NCI-H226 (cell line): ENCODE measurements at regions not wholly inside any gene's neighbourhood (a gene's known extent, or its start where the extent isn't known, plus 50 kb on each side); places are given as distances from the start of the nearest gene placed in this dataset.
"Not testable (repeated sequence)": the region's sequence is repeated elsewhere in the genome, so short reads cannot be mapped to it uniquely, and the experiment has no call there.

Experiments used
- DNase-seq: peaks from one replicate; pipeline ENCODE4 v3.0.0-alpha.2; 2015

DNA sequence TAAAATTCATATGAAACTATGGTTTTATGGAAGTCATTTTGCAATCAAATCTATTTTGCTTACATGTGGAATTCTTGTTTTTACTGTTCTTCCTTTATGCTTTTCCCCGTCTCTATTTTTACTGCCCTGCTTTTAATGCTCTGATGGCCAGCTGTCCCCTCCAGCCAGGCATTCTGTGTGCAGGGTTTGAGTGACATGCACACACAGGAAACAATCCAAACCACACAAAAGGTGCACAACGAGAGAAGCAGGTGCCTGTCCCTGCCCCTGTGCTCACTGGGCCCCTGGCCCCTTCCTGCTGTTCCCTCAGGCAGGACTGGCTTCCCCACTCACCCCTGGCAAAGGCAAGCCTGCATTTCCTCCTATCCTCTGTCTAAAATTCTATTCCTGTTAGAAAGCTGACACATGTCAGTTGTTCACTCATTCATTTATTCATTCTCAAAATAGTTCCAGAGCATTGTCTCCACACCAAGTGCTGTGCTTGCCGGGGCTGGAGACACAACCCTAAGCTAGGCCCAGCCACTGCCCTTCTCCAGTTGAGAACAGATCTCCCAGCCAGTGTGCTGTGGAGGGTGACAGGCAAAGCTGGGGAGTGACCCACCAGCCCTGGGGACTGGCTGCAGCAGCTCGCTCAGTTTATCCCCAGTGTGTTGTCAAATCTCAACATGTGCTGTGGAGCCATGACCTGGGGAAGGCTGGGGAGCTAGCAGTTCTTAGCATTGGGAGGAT is 346.3 kb downstream of the FBXW7 start:
- DNase-seq: no peak

DNA sequence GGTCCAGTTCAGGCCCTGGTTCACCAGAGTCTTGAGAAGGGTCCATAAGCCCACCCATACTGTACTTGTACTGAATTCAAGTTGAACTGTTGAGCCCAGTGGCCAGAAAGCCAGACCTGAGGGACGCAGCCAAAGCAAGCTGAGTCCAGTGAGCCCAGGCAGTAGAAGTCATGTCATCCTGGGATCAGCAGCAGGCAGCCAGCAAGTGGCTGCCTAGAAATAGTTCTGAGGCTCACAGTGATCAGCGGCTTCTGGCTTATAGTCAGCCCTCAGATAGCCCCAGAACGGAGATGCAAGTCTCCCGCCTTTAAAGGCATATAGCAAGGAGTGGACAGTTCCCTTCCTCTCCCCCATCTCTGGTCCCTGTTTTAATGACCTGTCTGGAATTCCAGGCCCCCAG is 347.1 kb downstream of the FBXW7 start:
- DNase-seq: no peak

DNA sequence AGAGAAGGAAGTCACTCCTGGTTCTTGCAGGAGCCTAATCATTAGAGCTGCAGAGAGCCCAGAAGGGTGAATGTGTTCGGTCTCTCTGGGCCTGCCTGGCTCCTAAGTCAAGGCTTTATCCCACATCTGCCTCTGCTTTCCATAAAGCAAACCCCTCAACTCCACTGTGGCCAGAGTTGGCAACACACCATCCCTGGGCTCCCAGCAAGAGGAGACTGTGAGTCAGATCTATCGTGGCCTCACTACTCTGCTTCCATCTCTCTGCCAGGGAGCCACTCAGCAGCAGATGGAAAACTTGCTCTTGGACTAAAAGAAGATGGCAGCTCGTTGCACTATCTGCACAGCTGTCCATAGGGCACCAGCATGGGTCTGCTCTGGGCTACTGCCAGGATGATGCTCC is 348.2 kb downstream of the FBXW7 start:
- DNase-seq: no peak

DNA sequence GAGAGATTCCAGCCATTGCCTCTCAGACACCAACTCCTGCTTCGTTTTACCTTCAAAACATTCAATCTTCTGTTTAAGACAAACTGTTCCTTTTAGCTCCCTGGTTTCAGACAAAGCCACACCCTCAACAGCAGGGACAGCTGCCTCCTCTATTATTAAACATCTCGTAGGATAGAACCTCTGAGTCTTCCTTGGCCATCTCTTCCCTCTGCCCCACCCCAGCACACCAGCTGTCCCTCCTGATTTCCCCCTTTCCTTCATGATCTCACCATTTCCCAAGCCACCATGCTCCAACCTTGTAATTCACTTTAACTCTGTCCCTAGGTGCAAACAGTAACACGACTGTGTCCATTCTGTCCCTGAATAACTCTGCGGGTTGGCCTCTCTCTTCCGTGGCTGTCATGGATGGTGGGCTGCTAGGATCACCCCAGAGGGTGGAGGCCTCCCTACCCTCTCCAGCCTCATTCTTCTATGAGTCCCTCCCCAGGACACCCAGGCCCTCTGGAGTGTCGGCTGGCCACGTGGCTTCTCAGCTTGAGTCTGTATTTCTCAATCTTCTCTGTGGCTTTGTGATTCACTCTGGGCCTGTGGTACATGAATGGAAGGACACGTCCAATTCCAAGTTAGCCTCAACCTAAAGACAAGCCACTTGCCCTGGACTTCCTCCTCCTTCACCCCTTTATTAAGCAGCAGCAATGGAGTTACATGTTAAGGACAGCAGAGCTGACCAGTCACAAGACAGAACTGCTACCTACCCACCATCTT is 349.9 kb downstream of the FBXW7 start:
- DNase-seq: no peak

DNA sequence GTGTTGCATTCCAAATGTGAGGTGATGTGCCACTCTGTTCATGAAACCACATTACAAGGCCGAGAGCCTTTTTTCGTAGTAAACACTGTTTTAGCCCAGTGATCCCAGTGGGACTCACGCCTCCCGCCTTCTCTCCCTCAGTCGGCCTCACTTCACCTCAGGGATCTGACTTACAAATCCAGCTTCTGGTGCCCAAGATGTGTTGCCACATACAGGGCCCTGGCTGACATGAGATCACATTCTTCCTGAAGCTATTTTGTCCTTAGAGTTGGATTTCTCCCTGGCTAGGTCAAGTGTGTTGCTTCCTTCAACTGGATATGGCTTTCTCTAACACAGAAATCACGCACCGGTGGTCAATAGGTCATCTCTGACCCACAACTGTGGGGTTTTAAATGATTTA is 354.7 kb downstream of the FBXW7 start:
- no peak for DNase-seq

DNA sequence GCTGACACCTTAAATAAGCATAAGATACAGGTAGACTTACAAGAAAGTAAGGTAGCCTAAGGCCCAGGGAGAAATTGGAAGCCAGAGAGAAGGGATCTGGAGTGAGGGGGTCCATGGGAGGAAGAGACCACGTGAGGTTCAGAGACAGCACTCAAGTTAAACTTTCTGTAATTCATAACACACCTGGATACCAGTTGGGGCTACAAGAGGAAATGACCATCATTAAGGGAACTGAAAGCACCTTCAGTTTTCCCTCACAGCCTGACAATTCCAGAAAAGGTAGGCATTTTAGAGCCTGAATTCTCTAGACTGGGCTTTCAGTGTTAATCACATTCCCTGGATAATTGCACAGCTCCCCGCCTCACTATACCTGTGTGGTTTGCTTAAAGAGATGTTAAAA is 355.5 kb downstream of the FBXW7 start:
- DNase-seq: no peak

DNA sequence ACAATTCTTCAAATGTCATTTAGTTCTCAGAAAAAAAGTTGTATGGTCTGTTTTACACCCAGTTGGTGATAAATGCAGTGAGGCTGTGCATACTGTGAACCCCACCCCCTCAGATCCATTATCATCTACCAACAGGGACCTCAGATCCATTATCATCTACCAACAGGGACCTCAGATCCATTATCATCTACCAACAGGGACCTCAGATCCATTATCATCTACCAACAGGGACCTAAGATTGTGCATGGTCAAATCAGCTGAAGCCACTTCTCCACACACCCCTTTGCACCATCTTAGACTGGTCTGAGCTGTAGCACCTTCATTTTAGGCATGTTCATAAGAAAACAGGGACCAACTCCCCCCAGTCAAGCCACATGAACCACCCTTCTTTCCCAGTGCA is 358.4 kb downstream of the FBXW7 start:
- DNase-seq: not testable (repeated sequence)

DNA sequence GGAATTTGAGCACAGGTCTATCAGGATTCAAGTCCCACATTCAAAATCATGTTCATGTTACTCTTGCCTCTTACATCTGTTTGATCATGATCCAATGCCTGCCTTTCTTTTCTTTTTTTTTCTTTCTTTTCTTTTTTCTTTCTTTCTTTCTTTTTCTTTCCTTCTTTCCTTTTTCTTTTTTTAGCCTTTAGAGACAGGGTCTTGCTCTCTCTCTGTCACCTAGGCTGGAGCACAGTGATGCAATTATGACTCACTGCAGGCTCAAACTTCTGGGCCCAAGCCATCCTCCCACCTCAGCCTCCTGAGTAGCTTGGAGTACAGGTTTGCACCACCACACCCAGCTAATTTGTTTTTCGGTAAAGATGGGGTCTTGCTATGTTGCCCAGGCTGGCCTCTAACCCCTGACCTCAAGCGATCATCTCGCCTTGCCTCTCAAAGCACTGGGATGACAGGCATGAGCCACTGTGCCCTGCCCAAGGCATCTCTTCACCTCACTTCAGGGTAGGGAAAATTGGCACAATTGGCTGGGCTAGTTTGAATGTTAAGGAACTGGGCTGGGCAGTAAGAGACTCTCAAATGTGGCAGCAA is 359.2 kb downstream of the FBXW7 start:
- DNase-seq: no peak

DNA sequence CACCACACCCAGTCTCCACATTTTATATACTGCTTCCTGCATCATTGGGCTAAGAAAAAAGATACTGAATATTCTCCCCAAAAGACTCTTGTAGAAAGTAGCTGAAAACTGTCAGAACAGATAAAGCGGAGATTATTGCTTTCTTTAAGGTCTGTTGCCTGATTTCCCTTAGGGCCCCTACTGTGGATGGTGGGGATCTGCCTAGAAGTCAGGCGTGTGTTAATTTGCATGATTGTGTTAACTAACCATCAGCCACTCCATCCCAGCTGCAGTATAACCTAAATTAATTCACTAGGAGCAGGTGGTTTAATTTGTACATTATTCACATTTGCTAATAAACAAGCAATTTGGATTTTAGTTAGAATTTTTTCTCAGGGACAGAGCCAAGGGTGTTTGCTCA is 360.3 kb downstream of the FBXW7 start:
- DNase-seq: no peak

DNA sequence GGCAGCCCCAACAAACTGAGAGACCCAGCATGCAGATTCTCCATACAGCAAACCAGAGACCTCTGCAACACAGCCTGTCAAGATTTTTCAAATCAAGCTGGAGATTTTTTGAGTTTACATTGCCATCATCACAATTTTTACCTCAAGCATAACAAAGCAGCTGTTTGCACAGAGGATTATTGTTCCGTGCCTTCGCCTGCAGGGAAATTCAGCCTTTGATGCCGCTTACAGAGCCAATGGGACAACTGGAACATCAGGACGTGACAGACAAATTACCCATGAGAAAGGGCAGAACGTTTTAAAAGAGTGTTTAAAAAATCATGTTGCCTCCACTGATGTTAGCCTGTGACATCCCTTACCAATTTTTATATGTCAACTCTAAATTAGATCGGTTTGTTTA is 363.7 kb downstream of the FBXW7 start:
- DNase-seq: no peak

DNA sequence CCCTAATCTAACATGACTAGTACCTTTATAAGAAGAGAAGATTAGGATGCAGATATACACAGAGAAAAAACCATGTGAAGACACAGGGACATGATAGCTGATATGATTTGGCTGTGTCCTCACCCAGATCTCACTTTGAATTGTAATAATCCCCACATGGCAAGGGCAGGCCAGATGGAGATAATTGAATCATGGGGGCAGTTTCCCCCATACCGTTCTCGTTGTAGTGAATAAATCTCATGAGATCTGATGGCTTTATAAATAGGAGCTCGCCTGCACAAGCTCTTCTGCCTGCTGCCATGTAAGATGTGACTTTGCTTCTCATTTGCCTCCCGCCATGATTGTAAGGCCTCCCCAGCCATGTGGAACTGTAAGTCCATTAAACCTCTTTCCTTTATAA is 364.3 kb downstream of the FBXW7 start:
- no peak for DNase-seq

DNA sequence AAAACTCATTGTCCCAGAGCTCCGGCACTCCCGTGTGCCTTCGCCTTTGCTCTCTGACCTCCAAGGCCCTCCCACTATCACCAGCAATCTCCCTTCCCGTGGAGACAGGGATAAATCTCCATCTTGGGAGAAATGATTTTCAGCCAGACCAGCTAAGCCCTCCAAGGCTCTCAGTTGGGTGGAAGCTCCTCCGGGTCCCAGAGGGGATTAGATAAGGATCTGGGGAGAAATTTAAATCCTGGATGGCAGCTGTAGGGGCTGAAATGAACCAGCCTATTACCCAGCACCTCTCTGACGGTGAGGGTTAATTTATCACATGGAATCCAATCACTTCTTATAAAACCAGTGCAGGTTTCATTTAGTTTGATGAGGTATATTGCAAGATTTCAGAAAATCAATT is 366.2 kb downstream of the FBXW7 start:
- no peak for DNase-seq

DNA sequence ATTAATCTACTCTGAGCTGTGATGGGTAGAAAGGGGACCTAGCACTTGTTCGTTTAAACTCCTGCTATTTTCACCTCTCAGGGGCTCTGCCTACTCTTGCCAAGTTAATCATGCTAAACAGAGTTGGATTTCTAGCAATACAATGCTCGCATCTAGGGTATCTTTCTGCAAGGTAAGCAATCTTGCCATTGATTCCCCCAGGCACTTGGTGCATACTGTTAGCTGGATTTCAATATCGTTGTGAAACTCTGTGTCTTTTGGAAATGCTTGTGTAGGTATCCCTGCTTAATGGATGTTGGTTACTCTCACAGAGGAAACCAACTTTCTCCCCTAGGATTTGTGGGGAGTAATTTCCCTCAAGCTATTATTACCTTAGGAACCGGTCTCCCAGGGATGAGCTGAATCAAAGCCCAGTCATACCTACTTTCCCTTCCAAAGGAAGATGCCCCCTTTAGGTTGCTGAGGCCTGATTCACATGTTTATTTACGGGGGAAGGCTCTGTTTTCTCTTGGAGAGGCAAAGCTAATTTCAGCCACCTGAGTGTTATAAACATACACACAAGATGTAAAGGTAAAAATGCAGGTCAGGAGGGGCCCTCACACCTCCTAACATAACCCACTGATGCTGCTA is 366.8 kb downstream of the FBXW7 start:
- DNase-seq: no peak

DNA sequence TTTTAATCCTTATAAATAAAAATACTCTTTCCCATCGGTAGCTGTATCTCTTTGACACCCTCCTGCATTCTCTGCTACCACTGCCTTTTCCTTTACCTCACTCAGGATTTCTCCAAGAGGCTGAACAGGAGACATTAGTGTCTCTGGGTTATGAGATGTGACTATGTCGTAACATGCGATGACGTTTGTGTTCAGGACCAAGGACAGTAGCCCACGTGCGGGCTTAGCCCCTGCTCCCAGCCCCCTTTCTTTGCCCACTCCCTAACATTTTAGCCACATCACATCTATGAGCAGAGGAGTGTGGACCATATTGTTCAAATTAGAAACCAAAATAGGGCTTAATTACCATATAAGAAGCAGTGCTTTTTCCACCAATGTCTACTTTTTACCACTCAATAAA is 369.3 kb downstream of the FBXW7 start:
- DNase-seq: no peak

DNA sequence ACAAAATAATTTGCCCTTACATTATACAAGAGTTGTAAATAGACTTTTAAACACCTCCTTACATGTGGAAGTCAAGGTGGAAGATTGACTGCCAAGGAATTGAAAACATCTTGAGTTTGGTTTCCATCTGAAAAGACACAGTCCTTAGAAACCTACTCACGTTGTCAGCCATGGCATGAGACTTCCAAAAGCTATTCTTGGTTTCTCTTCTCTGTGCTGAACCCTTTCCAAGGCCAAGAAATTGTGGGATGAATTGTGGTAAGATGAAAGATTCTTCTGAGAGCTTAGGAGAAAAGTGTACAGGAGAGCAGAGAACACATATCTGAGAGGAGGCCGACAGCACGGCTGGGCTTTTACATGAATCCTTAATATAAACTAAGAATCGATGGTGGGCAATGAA is 370.0 kb downstream of the FBXW7 start:
- DNase-seq: no peak

DNA sequence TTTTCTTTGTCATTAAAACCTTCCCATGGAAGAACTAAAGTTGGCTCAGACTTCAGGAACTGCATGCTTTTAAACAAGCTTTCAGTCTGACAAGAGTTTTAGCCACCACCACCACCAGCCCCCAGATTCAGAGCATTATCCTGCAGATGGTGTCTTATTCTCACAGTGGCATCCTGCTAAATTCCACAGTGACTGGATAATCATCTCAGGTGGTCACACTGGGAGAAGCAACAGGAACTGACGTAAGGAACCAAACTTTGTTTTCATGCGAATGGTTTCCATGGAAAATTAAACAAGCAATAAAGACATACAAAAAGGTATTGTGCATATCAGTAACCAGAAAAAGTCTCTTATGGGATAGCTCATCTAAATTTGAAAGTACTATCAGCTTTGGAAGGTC is 370.7 kb downstream of the FBXW7 start:
- no peak for DNase-seq

DNA sequence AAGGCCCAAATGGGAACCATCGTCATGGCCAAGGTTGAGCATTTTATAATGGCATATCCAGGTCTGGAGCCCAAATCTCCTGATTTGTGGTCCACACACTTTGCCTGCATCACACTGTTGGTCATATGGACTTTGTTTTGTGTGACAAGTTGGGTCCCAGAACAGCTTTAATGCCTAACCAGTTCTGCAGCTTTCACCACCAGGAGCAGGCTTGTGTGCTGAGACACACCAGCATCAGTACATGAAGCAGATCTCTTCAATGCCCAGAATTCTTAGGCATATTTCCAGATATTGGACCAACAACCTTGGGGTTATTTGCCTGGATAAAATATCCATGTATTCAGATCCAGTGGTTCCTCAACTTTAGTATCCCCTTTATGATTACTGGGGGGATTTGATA is 371.3 kb downstream of the FBXW7 start:
- no peak for DNase-seq

DNA sequence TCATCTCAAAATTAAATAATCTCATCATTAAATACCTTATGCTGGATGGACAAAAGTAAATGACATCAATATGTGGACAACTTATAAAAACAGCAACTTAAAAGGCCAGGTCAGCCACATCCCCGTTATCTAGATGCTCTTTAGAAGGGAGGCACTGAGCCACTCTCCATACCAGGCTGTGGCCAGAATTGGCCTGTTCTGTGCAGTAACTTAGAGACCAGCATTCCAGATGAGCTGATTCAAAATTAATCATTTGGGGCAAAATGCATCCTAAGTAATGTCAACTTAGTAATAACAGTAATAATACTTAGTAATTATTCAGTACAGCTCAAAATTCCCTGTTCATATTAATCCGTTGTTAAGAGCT is 373.6 kb downstream of the FBXW7 start:
- no peak for DNase-seq

DNA sequence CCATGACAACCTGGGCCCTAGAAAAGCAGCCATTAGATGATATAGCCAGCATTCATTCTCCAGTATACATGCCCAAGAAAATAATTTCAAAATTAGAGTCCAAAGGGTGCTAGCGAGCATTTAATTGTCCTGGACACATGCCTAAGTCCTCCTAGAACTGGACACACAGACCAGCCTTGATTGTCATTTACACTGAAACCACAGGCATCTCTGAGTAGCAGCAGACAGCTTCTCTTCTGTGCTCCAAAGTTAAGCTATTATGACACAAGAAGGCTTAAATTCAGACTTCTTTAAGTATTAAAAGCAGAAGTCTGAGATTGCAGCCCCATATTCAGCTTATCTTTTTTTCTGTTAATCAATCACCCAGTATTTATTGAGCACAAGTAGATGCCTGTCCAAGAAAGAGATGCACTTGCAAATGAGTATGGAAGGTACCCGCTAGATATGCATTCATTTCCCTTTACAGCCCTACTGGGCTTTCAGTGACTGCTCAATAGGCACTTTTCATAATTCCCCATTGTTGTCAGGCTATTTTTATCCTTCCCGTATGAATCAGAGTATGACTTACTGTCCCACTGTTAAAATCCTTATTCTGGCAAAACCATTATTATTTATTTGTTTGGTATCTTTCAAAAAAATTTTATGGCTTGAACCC is 374.1 kb downstream of the FBXW7 start:
- no peak for DNase-seq

DNA sequence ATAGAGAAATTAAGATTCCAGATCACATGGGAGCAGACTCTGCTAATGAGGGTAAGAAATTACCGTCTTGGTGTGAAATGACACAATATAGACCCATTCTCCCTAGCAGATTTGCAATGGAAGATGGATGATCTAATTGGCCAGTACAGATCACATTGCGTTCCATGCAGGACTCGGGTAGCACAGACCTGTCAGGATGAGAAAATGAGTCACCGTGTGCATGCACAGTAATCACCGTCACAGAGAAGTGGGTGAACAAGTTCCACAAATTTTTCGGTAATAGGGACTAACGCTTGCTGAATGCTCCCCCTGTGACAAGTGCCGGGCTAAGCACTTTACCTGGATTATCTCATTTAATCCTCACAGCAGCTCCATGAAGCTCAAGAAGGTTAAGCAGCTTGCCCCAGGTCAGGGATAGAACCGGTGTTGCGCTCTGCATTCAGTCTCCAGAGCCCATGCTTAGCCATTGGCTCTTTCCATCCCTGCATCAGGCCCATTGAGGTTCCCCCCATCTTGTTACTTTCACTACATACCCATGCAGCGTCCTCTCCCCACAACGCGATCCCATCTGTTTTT is 375.6 kb downstream of the FBXW7 start:
- DNase-seq: no peak

DNA sequence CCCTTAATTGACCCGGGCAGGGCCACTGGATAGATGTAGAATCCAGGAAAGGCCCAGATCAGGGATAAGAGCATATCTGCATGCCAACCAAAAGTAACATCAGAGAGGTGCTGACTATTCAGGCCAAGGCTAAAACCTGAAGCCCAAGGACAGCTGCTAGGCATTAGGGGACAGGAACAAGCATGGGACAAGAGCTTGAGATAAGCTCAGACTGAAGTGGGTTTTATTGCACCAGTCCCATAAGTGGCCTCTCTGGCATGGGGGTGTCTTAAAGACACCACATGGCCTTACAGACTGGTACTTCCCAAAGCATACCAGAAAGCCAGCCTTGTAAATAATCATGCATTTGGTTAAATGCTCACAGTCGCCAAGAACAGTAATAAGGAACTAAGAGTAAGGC is 376.1 kb downstream of the FBXW7 start:
- no peak for DNase-seq

DNA sequence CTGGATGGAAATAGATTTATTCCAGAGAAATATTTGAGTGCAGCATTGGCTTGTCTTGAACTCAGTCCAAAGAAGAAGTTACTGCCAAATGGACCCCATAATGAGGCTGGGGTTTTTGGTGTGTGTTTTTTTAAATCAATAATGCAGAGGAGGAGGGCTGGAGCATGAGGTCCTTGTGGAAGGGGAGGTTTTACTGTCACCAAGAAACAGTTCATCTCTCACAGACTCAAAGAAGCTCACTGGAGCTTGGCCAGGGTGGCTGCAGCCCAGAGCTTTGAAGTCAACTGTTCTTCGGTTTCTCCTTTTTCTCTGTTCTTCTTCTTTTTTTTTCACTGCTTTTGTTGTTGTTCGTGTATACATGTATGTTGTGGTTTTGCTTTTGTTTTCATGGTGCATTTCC is 377.7 kb downstream of the FBXW7 start:
- no peak for DNase-seq

DNA sequence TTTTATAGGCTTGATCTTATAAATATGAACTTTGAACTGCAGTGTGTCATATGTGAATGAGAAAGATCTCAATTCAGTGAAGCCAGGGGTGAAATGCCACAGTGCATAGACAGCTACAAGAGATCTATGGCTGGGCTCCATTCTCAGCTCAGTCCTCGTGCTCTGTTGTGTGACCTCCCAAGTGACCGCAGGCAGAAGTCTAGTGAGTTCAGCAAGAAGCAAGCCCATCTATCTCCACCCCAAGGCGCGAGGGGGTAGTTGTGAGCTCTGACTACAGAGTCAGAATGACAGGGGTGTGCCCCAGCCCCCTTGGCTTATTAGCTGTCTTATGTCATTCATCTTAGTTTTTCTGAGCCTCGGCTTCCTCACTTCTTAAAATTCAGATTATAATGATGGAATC is 378.3 kb downstream of the FBXW7 start:
- DNase-seq: no peak
